Left ventricle myocardium inferior (tissue), 1 donor: ENCODE measurements at regions not wholly inside any gene's neighbourhood (a gene's known extent, or its start where the extent isn't known, plus 50 kb on each side); places are given as distances from the start of the nearest gene placed in this dataset.

Experiments
- DNase-seq: peaks from one replicate; pipeline ENCODE4 v3.0.0-alpha.2; 2020
- H3K27ac ChIP-seq: fragments of 200-600 bp; replicated peaks from 2 replicates; pipeline ENCODE4 v1.8.0; 2021
- H3K27me3 ChIP-seq: fragments of 200-600 bp; 2 replicates; pipeline ENCODE4 v1.8.0; 2021; ENCODE audit warnings: low read depth
- H3K36me3 ChIP-seq: fragments of 200-600 bp; 2 replicates; pipeline ENCODE4 v1.8.0; 2021
- H3K4me1 ChIP-seq: fragments of 200-600 bp; 2 replicates; pipeline ENCODE4 v1.8.0; 2021
- H3K4me3 ChIP-seq: fragments of 200-600 bp; 2 replicates; pipeline ENCODE4 v1.8.0; 2021; ENCODE audit warnings: mild to moderate bottlenecking, moderate library complexity
- H3K9me3 ChIP-seq: fragments of 200-600 bp; replicated peaks from 2 replicates; pipeline ENCODE4 v1.8.0; 2021
- intact Hi-C: fragments of 100-400 bp; cut with micrococcal nuclease; formaldehyde crosslinking; loops from one replicate; pipeline ENCODE4 v1.11.0; 2022
- TF ChIP-seq, protein P1 (sequence below): fragments of 200-600 bp; IDR thresholded peaks from 2 replicates; pipeline ENCODE4 v1.8.0; 2021; ENCODE audit warnings: antibody characterized with exemption, mild to moderate bottlenecking, borderline replicate concordance
- donor health status: DM: no; HTN: yes; CAD: no; lungs with severe emphysema.

DNA sequence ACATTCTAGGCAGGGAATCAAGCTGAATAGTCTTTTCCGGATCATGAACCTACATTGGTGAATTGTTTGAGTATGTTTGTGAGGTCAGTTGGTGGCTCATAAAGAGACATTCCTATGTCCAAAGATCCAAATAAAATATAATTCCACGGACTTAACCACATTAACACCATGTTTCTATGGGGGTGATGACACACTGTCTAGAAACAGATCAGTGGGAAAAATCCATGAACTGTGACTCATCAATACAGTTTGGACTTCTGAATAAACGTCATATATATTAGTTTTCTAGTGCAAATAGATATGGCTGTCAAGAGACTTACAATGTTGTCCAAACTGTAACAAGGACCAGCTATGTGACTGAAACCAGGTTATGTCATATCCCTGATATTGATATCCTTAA lies 509.9 kb upstream of the TYRP1 start:
- TF ChIP-seq, protein P1, sequence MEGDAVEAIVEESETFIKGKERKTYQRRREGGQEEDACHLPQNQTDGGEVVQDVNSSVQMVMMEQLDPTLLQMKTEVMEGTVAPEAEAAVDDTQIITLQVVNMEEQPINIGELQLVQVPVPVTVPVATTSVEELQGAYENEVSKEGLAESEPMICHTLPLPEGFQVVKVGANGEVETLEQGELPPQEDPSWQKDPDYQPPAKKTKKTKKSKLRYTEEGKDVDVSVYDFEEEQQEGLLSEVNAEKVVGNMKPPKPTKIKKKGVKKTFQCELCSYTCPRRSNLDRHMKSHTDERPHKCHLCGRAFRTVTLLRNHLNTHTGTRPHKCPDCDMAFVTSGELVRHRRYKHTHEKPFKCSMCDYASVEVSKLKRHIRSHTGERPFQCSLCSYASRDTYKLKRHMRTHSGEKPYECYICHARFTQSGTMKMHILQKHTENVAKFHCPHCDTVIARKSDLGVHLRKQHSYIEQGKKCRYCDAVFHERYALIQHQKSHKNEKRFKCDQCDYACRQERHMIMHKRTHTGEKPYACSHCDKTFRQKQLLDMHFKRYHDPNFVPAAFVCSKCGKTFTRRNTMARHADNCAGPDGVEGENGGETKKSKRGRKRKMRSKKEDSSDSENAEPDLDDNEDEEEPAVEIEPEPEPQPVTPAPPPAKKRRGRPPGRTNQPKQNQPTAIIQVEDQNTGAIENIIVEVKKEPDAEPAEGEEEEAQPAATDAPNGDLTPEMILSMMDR, result no peak
- H3K4me3 ChIP-seq, result no peak overlapping the region
- H3K27me3 ChIP-seq, result no peaks in the 10 kb centered on the region
- no peaks in the 10 kb centered on the region for H3K4me1 ChIP-seq
- DNase-seq, result no peak
- H3K36me3 ChIP-seq, result no peaks in the 10 kb centered on the region
- H3K9me3 ChIP-seq, result no peaks in the 10 kb centered on the region
- no peak overlapping the region for H3K27ac ChIP-seq
- intact Hi-C loops, result no loop called here

DNA sequence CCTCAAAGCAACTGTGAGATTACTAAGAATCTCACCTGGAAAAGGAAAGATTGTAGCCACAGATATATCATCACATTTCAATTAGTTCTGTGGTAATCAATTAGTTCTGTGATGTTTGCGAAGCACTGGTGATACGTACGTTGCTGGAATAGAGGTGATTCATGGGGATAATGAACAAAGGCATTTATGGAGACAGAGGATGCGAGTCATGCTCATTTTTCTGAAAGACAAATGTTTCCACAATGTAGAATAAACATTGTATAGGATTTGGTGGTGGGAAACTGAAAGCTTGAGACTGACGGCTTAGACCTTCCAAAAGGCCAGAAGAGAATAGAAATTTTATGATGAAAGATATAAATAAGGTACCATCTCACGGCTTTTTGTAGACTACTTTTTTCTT lies 507.3 kb upstream of the TYRP1 start:
- Histone ChIP-seq H3K4me3 (no peak overlapping the region), H3K4me1 (no peaks in the 10 kb centered on the region), H3K27ac (no peak overlapping the region), H3K36me3 (no peaks in the 10 kb centered on the region), H3K9me3 (no peaks in the 10 kb centered on the region), H3K27me3 (no peaks in the 10 kb centered on the region)
- TF ChIP-seq, protein P1, result no peak
- DNase-seq, result no peak
- intact Hi-C loops, result no loop called here

DNA sequence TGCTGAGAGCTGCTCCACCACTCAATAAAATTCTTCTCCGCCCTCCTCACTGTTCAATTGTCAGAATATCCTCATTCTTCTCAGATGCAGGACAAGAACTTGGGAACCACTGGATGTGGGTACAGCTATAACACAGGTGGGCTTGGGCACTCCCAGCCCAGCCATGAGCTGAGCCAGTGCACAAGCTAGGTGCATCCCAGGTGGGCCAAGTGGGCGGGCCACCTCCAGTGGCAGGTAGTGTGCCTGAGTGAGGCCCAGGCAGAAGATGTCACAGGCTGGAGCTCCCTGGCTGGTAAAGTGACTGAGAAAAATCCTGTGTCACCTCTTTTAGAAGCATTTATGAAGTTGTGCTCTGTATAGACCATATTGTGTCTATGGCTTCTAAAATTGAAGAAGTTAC lies 501.6 kb upstream of the TYRP1 start:
- H3K4me1 ChIP-seq, result no peaks in the 10 kb centered on the region
- H3K4me3 ChIP-seq, result no peak overlapping the region
- H3K36me3 ChIP-seq, result no peaks in the 10 kb centered on the region
- no peak for DNase-seq
- H3K27ac ChIP-seq, result no peak overlapping the region
- H3K27me3 ChIP-seq, result no peaks in the 10 kb centered on the region
- intact Hi-C loops, result no loop called here
- TF ChIP-seq, protein P1, result no peak
- H3K9me3 ChIP-seq, result no peaks in the 10 kb centered on the region

DNA sequence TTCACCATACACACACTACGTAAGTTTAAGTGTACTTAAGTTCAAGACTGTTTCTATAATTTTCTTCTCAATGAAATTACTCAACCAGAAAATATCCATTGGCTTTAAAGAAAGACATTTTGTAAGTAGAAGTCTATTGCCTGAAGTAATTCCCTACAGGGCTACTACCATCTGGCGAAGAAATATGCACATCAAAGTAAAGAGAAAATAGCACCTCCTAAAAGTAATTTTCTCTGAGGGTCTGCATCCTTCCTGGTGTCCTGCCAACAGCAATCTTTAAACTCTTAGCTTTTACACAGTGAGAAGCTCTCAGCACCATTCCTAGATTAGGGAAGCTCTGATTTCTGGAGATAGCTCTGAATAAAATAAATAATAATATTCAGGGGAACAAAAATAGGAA lies 498.5 kb upstream of the TYRP1 start:
- TF ChIP-seq, protein P1, result no peak
- no peaks in the 10 kb centered on the region for H3K4me1 ChIP-seq
- DNase-seq, result no peak
- H3K36me3 ChIP-seq, result no peaks in the 10 kb centered on the region
- H3K27ac ChIP-seq, result no peak overlapping the region
- intact Hi-C loops, result no loop called here
- no peak overlapping the region for H3K4me3 ChIP-seq
- H3K27me3 ChIP-seq, result no peaks in the 10 kb centered on the region
- H3K9me3 ChIP-seq, result no peaks in the 10 kb centered on the region

DNA sequence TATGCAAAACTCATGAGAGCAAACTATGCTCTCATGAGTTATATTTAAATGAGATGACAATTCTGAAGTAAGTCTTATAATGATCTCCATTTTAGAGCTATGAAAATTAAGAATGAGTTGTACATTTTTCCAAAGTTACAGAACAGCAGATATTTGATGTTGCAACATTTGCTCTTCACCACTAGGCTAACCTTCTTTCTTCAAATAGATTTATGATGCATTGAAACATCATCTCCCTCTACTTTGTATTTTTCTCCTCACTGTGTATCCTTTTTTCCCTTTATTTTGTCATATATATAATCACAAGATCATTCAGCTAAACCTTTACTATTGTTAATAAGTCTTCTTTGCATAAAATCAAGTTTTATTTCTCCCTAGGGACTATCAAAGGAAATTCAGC lies 497.7 kb upstream of the TYRP1 start:
- Histone ChIP-seq H3K9me3 (no peaks in the 10 kb centered on the region), H3K36me3 (no peaks in the 10 kb centered on the region), H3K27ac (no peak overlapping the region), H3K4me1 (no peaks in the 10 kb centered on the region), H3K27me3 (no peaks in the 10 kb centered on the region), H3K4me3 (no peak overlapping the region)
- TF ChIP-seq, protein P1, result no peak
- intact Hi-C loops, result no loop called here
- no peak for DNase-seq

DNA sequence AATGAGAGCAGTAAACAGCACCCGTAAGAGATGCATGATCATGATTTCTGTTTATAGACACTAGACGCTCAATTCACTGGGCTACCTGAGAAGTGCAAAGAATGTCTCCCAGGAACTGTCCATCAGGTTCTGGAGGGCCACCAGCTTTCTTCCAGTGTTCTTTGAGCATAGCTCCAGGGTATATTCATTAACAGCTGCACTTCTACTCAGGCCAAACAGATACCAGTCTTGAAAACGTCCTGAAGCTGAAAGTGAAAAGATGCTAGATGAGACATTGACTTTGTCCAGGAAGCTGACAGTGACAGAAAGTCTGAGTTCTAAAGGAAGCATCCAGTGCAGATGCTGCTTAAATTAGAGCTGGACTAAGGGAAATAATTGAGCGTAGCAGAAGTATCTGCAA lies 488.7 kb upstream of the TYRP1 start:
- TF ChIP-seq, protein P1, result no peak
- Histone ChIP-seq H3K4me1 (no peaks in the 10 kb centered on the region), H3K27me3 (no peaks in the 10 kb centered on the region), H3K27ac (no peak overlapping the region), H3K4me3 (no peak overlapping the region), H3K9me3 (peaks cover 6% of the 10 kb centered on the region), H3K36me3 (no peaks in the 10 kb centered on the region)
- DNase-seq, result no peak
- intact Hi-C loops, result no loop called here
